Fibroblast of peridontal ligament (primary cell): ENCODE measurements at regions not wholly inside any gene's neighbourhood (a gene's known extent, or its start where the extent isn't known, plus 50 kb on each side); places are given as distances from the start of the nearest gene placed in this dataset.
A peak's percentile ranks its signal among the peaks of the same experiment; 100 is the strongest.

ENCODE experiments used
- DNase-seq: peaks from one replicate; pipeline ENCODE4 v3.0.0-alpha.2; 2010; ENCODE audit errors: extremely low read depth

DNA sequence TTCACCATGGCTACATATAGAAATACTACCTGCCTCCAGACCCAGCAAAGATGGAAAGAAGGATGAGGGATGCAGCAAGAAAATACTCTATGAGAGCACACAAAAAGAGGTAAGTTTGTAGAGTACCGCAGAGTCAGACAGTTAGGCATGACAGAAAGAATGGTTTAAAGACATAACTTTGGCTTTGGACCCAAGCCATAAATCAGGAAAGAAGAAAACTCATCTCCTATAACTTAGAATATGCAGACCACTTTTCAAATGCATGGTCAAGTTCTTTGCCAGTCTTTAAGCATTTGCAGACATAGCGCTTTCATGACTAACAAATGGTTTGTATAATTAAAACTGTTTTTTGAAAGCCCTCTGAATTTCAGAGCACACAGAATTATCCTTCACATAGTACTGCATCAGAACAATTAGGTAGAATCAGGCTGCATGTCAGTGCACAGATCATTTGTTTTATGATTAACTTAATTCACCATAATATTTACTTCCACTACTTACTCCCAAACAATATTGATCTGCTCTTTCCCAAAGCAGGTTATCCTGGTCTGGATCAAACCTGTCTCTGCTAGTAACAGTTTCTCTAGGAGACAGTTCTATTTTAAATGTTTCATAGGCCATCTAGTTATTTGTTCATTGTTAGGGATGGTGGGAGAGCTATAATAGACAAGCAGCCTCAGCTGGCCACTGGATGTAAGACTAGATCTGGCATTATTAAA lies 280.7 kb upstream of the NR5A2 start:
- DNase-seq, result no peak

- DNase-seq, result no peak
Observed at GRCh38 chr1:199747984-199748383, 279.5 kb upstream of the NR5A2 start.

GRCh38 chr1:199751506-199751905 lies 276.0 kb upstream of the NR5A2 start:
- no peak for DNase-seq

GRCh38 chr1:199751962-199752687 lies 275.4 kb upstream of the NR5A2 start:
- DNase-seq, result no peak

GRCh38 chr1:199752688-199753027 lies 274.9 kb upstream of the NR5A2 start:
- DNase-seq, result no peak

DNA sequence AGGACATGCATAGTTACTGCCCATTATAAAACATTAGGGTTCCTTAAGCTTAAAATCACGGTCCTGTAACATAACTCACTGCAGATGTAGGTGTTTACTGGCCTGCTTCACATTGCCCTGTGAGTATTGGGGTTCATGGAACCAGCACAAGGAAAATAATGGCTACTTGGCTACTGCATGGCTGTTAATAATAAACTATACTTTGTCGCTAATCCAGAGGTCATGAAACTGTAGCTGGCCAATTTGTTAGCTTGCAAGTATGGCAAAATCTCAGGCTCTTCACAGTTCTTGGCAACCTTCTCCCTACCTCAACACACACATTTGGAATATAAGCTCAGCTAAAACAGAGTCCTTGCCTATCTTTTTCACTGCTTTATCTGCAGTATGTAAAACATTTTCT lies 274.0 kb upstream of the NR5A2 start:
- no peak for DNase-seq

DNA sequence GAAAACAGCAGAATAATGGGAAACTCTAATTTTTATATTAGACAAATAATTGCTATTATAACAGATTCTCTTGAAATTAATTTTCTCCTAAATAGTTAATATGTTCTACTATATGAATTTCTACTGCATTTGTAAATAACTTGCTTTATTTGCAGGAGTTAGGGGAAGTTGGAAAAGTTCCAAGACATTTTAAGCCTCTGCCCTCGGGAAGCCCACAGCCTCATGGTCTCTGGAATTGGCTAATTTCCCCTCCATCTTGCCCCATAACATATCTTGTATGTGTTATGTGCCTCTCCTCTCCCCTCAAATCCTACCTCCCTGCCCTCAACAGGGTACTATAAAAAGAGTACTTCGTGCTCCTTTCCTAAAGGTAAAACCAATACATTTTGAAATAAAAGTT lies 271.4 kb upstream of the NR5A2 start:
- DNase-seq, result no peak

DNA sequence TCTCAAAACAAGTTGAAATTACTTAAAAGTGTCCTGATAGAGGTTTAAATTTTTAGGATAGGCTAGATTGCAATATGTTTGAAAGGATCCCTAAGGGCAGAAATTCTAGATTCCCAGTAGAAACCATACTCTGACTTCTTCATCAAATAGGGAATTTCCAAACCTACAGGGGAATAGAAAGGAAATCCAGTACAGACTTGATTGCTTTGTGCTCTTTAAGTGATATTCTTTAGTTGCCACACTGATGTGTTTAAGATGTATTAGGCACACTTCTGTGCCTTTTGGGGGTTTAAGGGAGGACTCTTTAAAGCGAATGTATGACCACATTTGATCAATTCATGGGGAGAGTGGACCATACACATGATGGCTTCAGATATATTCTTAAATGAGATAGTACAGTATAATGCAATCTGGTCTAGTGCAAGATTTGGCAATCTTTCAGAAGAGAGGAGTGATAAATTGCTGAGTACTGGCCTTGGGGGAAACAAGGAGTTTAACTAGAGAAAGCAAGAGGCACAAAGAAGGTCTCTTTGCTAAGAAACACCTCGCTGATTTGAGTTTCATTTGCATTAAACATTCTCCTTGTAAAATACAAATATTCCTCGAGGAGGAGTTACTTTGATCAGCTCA lies 268.8 kb upstream of the NR5A2 start:
- no peak for DNase-seq

GRCh38 chr1:199759268-199759730 lies 268.2 kb upstream of the NR5A2 start:
- peak; percentile 30 for DNase-seq

DNA sequence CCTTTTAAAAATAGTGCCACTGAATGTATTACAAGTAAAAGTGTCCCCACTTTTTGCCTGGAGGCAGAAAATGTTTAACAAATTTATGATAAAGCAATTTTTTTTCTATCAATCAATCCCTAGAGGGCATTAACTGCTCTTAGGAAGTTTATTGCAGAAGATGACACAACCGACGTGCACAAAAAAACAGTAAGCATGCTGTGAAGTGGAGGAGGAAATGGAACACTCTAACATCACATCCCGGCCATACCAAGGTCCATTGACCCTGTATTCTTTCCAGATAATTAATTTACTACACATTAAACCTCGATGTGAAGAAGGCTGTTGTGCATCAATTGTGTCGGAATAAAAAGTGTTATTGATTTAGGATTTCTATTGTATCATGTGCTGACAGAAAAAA lies 264.9 kb upstream of the NR5A2 start:
- DNase-seq, result no peak

- no peak for DNase-seq
Observed at GRCh38 chr1:199766218-199766792, 261.2 kb upstream of the NR5A2 start.

DNA sequence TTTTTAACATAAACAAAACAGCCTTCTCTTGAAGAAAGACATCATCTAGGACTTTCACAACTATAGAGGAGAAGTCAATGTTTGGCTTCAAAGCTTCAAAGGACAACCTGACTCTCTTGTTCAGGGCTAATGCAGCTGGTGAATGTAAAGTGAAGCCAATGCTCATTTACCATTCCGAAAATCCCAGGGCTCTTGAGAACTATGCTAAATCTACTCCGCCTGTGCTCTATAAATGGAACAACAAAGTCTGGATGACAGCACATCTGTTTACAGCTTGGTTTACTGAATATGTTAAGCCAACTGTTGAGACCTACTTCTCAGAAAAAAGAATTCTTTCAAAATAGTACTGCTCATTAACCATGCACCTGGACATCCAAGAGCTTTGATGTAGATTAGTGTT lies 259.8 kb upstream of the NR5A2 start:
- DNase-seq, result no peak

GRCh38 chr1:199774433-199775089 lies 252.9 kb upstream of the NR5A2 start:
- no peak for DNase-seq

GRCh38 chr1:199776768-199777497 lies 250.6 kb upstream of the NR5A2 start:
- no peak for DNase-seq

DNA sequence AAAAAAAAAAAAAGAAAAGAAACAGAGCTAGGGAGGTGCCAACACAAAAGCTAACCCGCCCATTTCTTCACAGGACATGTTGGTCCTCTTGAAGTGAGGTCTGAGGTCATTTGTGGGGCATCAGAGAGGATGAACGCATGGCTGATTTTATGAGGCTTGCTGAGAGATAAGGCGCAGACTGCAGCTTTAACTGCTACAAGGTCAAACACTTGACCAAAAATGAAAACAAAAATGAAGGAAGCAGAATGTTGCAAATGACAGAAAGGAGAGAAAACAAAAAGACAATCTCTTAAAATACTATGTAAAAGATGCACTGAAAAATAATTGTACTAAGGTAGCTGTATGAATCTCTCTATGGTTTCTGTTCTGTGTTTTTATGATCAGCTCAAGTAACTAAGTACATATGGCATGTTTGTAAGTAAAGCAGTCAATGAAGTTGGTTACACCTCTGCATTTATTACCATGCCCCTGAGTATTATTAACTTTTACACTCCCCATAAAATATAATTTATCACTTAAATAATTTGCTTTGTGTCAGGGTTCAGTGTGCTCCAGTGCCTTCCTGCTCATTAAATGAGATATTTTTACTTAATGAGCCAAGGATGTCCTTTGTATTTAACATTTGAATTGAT lies 249.1 kb upstream of the NR5A2 start:
- no peak for DNase-seq

- DNase-seq, result no peak
Observed at GRCh38 chr1:199780091-199780490, 247.4 kb upstream of the NR5A2 start.

DNA sequence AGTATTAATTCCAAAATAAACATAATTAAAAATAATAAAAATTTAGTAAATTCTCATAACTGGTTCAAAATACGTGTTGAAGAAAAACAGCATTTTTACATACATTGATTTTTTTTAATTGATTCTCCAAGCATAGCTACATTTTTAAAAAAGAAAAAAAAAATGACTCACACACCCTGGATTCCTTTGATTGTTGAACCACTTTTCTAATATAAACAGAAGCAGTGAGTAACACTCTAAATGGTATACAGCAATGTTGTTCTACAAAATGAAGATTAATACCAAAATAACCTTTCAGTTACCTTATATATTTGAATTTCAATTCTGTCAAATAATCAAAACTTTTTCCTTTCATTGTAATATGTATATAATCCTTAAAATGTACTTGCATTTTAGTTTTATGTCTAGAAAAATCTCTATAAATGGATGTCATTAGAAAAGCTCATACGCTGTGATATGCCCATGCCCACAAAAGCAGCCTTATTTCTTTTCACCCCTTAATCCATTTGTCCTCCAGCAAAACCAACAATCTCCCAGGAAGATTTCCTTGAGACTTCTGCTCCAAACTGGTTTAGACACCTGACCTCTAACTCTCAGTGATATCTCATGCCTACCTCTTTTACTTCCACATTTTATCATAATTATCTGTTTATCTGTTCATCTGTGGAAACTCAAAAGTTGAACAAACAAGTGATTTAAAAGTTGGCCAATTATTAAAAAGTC lies 246.4 kb upstream of the NR5A2 start:
- peak; percentile 52 for DNase-seq

DNA sequence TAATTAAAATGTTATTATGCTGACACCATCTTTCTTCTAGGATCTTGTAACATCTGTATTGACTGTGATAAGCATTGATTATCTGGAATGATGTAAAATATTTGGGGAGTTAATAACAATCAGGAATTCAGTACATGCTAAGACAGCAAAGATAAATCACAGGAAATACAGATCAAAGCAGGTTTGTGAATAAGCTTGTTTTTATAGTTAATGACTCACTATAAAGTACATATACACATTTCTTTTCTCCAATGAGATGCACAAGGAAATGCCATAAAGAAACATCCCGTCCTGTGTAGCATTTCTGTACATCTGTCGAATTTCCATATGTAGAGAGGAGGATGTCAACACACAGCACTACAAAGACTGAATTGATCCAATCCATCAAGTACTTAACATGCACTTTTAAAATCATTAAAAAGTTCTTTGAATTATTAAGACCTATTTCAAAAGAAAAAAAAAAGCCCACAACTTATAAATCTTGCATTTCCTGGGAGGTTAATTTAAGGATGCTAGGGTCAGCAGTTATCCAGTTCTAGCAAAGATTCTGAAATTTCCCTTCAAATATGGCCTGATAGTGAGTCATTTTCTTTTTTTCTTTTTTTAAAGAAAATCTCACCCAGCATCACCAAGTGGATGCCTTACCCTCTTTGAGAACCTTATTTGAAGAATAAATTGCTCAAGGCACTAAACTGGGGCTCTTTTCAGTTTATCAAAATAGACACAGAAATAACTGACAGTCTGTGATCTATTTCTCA lies 243.2 kb upstream of the NR5A2 start:
- no peak for DNase-seq

DNA sequence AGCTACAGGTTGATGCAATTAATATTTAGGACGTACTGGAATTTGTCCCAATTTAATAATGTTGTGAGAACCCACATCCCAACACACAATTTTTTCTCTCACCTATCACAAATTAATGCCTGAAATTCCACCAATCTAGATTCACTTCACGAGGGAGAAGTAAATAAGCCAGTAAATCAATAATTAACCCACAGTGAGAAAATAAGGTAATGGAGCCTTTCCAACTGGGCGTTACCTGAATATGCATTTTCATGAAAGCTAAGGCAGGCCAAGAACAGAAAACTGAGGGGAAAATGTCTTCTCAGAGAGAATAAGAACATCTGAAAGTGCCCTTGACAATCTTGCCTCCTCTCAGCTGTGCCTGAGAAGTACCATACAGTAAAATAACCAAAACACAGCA lies 240.8 kb upstream of the NR5A2 start:
- DNase-seq, result no peak

DNA sequence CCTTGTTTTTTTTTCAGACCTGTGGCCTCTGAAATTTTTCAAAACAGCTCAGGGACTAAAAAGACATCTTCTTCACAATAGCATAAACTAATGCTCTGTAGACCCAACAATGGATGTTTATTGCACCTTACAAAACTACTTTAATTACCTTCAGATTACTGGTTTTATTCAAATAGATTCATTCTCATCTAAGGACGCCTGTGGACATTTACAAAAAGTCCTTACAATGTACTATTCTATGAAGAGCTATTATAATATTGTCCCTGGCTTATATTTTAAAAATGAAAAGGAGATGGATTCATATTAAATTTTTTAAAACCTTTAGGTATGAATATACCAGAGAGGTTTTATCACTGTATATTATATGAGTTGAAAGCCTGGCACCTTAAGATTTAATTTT lies 238.4 kb upstream of the NR5A2 start:
- no peak for DNase-seq
